GM13976 (cell line): ENCODE measurements at regions not wholly inside any gene's neighbourhood (a gene's known extent, or its start where the extent isn't known, plus 50 kb on each side); places are given as distances from the start of the nearest gene placed in this dataset.

Experiments
- DNase-seq: peaks from one replicate; pipeline ENCODE4 v3.0.0; 2012; ENCODE audit warnings: low spot score
- in situ Hi-C: fragments of 300-500 bp; cut with MboI; formaldehyde crosslinking; loops from one replicate; pipeline ENCODE4 v1.12.0; 2022; ENCODE audit warnings: low sequenced_read_pairs, mixed read lengths, inconsistent platforms; ENCODE audit not compliant: unreplicated experiment
- TF ChIP-seq, protein P1 (sequence below): IDR thresholded peaks from 2 replicates; pipeline ENCODE4 v1.5.1; 2012; ENCODE audit warnings: borderline replicate concordance, mild to moderate bottlenecking; ENCODE audit not compliant: insufficient read depth; ENCODE audit errors: extremely low read depth, missing control alignments, control extremely low read depth

GRCh38 chr3:135556174-135556573 is 409.4 kb upstream of the PPP2R3A start:
- in situ Hi-C loops: no loop called here
- TF ChIP-seq, protein P1, sequence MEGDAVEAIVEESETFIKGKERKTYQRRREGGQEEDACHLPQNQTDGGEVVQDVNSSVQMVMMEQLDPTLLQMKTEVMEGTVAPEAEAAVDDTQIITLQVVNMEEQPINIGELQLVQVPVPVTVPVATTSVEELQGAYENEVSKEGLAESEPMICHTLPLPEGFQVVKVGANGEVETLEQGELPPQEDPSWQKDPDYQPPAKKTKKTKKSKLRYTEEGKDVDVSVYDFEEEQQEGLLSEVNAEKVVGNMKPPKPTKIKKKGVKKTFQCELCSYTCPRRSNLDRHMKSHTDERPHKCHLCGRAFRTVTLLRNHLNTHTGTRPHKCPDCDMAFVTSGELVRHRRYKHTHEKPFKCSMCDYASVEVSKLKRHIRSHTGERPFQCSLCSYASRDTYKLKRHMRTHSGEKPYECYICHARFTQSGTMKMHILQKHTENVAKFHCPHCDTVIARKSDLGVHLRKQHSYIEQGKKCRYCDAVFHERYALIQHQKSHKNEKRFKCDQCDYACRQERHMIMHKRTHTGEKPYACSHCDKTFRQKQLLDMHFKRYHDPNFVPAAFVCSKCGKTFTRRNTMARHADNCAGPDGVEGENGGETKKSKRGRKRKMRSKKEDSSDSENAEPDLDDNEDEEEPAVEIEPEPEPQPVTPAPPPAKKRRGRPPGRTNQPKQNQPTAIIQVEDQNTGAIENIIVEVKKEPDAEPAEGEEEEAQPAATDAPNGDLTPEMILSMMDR: no peak
- no peak for DNase-seq

DNA sequence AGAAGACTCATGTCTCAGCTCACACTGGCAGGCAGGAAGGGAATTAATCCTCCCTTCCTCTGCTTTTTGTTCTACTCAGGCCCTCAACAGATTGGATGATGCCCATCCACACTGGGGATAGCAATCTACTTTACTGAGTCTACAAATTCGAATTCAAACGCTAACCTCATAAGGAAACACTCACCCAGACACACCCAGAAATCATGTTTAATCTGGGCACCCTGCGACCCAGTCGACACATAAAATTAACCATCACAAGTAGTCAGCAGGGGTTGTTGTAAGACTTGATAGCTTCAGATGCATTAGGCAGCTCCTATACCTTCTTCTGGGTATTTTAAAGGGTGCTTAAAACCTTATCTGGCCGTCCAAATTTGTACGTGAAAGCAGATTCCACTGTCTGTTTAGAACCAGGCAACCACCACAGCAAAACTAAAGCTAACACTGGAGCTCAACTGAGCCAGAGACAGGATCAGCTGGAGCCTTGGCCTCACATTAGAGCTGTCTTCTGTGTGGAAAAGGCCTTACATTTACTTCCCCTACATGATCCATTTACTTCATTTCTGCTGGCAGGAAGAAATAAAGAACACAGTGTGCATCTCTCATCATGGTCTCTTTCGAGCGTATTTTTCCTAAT is 407.3 kb upstream of the PPP2R3A start:
- no peak for DNase-seq
- TF ChIP-seq, protein P1: no peak
- in situ Hi-C loops: no loop called here

- in situ Hi-C loops: no loop called here
- no peak for DNase-seq
- TF ChIP-seq, protein P1: no peak
Measured at GRCh38 chr3:135558906-135559305, 406.6 kb upstream of the PPP2R3A start.

- TF ChIP-seq, protein P1: no peak
- DNase-seq: no peak
- in situ Hi-C loops: no loop called here
Measured at GRCh38 chr3:135559802-135560201, 405.7 kb upstream of the PPP2R3A start.

- TF ChIP-seq, protein P1: no peak
- DNase-seq: no peak
- in situ Hi-C loops: no loop called here
Measured at GRCh38 chr3:135560847-135561246, 404.7 kb upstream of the PPP2R3A start.

GRCh38 chr3:135564696-135565095 is 400.8 kb upstream of the PPP2R3A start:
- DNase-seq: no peak
- in situ Hi-C loops: no loop called here
- TF ChIP-seq, protein P1: no peak

GRCh38 chr3:135565546-135565945 is 400.0 kb upstream of the PPP2R3A start:
- TF ChIP-seq, protein P1: no peak
- in situ Hi-C loops: no loop called here
- DNase-seq: no peak
